Naive thymus-derived CD8-positive, alpha-beta T cell (primary cell): ENCODE measurements at regions not wholly inside any gene's neighbourhood (a gene's known extent, or its start where the extent isn't known, plus 50 kb on each side); places are given as distances from the start of the nearest gene placed in this dataset.

Experiments
- ATAC-seq, 2 donors: fragments of 150-1000 bp; cut with Tn5 transposase in 1 of 2; sonication (Bioruptor Pico), chemical (Tn5 transposase) in 1 of 2; 1 replicate in 1 of 2; 2 replicates in 1 of 2; pipeline ENCODE4 v1.10.0; 2021; ENCODE audit warnings: mild to moderate bottlenecking in 2 of 2, moderate library complexity in 2 of 2
- POLR2A ChIA-PET: fragments of 350-600 bp; sonication (Branson Sonifier 250); formaldehyde crosslinking; loops from one replicate; lab custom pipeline; 2021; ENCODE audit warnings: antibody characterized with exemption; lab: Charles Lee
- DNase-seq, 10 donors: peaks; one replicate each; pipeline versions ENCODE4 v3.0.0 to v3.0.0-alpha.2; 2020 to 2022
- H3K27ac Mint-ChIP-seq, 10 donors: one replicate each; pipeline ENCODE4 v1.8.0; 2020 to 2022; ENCODE audit warnings: mild to moderate bottlenecking in 10 of 10, mixed read lengths in 10 of 10, moderate library complexity in 4 of 10, inconsistent platforms in 1 of 10
- H3K27me3 Mint-ChIP-seq, 5 donors: one replicate each; pipeline ENCODE4 v1.8.0; 2021 to 2022; ENCODE audit warnings: mixed read lengths in 5 of 5
- H3K36me3 Mint-ChIP-seq, 3 donors: one replicate each; pipeline ENCODE4 v1.8.0; 2020 to 2022; ENCODE audit warnings: mixed read lengths in 3 of 3, mild to moderate bottlenecking in 2 of 3, inconsistent platforms in 1 of 3
- H3K4me1 Mint-ChIP-seq, 4 donors: one replicate each; pipeline ENCODE4 v1.8.0; 2021 to 2022; ENCODE audit warnings: mixed read lengths in 4 of 4
- H3K4me3 Mint-ChIP-seq, 10 donors: one replicate each; pipeline ENCODE4 v1.8.0; 2020 to 2022; ENCODE audit warnings: mild to moderate bottlenecking in 10 of 10, mixed read lengths in 10 of 10, moderate library complexity in 6 of 10, inconsistent platforms in 1 of 10
- H3K9me3 Mint-ChIP-seq, 9 donors: one replicate each; pipeline ENCODE4 v1.8.0; 2020 to 2022; ENCODE audit warnings: mixed read lengths in 9 of 9, mild to moderate bottlenecking in 3 of 9, inconsistent platforms in 1 of 9, moderate library complexity in 1 of 9

GRCh38 chr21:37994211-37994610, 78.0 kb upstream of the KCNJ6 start:
- ATAC-seq, result no peak
- POLR2A ChIA-PET, result no interaction called here

GRCh38 chr21:38012672-38013071, 96.4 kb upstream of the KCNJ6 start:
- peaks cover 0 to 6% (median 0%) of the 10 kb centered on the region in 3 donors for H3K36me3 Mint-ChIP-seq
- H3K9me3 Mint-ChIP-seq, result peaks cover 0 to 10% (median 4%) of the 10 kb centered on the region in 9 donors
- H3K27me3 Mint-ChIP-seq, result peaks cover 6 to 16% (median 7%) of the 10 kb centered on the region in 5 donors
- no peak overlapping the region for H3K27ac Mint-ChIP-seq
- H3K4me1 Mint-ChIP-seq, result no peaks in the 10 kb centered on the region
- ATAC-seq (no peak), DNase-seq (no peak)
- POLR2A ChIA-PET, result no interaction called here
- no peak overlapping the region for H3K4me3 Mint-ChIP-seq

More at GRCh38 chr21:37994211-37994610, 78.0 kb upstream of the KCNJ6 start:
- no peak overlapping the region for H3K4me3 Mint-ChIP-seq
- no peak overlapping the region for H3K27ac Mint-ChIP-seq
- H3K36me3 Mint-ChIP-seq, result no peaks in the 10 kb centered on the region
- peaks cover 3 to 41% (median 14%) of the 10 kb centered on the region in 5 donors for H3K27me3 Mint-ChIP-seq
- no peaks in the 10 kb centered on the region for H3K4me1 Mint-ChIP-seq
- no peak for DNase-seq
- H3K9me3 Mint-ChIP-seq, result no peaks in the 10 kb centered on the region

- POLR2A ChIA-PET, result no interaction called here
- no peak for DNase-seq
Observed at GRCh38 chr21:38013741-38014140, 97.5 kb upstream of the KCNJ6 start.

GRCh38 chr21:38014298-38014697, 98.0 kb upstream of the KCNJ6 start:
- ATAC-seq (no peak), DNase-seq (no peak)
- no peaks in the 10 kb centered on the region for H3K4me1 Mint-ChIP-seq
- POLR2A ChIA-PET, result no interaction called here
- H3K27me3 Mint-ChIP-seq, result peaks cover 5 to 13% (median 10%) of the 10 kb centered on the region in 5 donors
- H3K36me3 Mint-ChIP-seq, result peaks cover 0 to 6% (median 0%) of the 10 kb centered on the region in 3 donors
- no peak overlapping the region for H3K27ac Mint-ChIP-seq
- peaks cover 0 to 7% (median 4%) of the 10 kb centered on the region in 9 donors for H3K9me3 Mint-ChIP-seq
- H3K4me3 Mint-ChIP-seq, result no peak overlapping the region

More at GRCh38 chr21:38013741-38014140, 97.5 kb upstream of the KCNJ6 start:
- no peak overlapping the region for H3K4me3 Mint-ChIP-seq
- H3K27me3 Mint-ChIP-seq, result peaks cover 5 to 16% (median 10%) of the 10 kb centered on the region in 5 donors
- ATAC-seq, result no peak
- H3K27ac Mint-ChIP-seq, result no peak overlapping the region
- H3K9me3 Mint-ChIP-seq, result peaks cover 0 to 7% (median 4%) of the 10 kb centered on the region in 9 donors
- no peaks in the 10 kb centered on the region for H3K4me1 Mint-ChIP-seq
- peaks cover 0 to 6% (median 0%) of the 10 kb centered on the region in 3 donors for H3K36me3 Mint-ChIP-seq

- Mint-ChIP-seq H3K36me3 (no peaks in the 10 kb centered on the region), H3K27ac (no peak overlapping the region), H3K27me3 (peaks cover 10 to 28% (median 11%) of the 10 kb centered on the region in 5 donors), H3K9me3 (peaks cover 0 to 7% (median 0%) of the 10 kb centered on the region in 9 donors), H3K4me3 (no peak overlapping the region), H3K4me1 (no peaks in the 10 kb centered on the region)
- POLR2A ChIA-PET, result no interaction called here
- ATAC-seq, result no peak
- no peak for DNase-seq
Observed at GRCh38 chr21:38027901-38028498, 111.7 kb upstream of the KCNJ6 start.

- Mint-ChIP-seq H3K27ac (no peak overlapping the region), H3K27me3 (peaks cover 6 to 21% (median 9%) of the 10 kb centered on the region in 5 donors), H3K4me1 (no peaks in the 10 kb centered on the region), H3K9me3 (peaks cover 0 to under 1% (median 0%) of the 10 kb centered on the region in 9 donors), H3K4me3 (no peak overlapping the region), H3K36me3 (no peaks in the 10 kb centered on the region)
- ATAC-seq, result no peak
- DNase-seq, result no peak
- POLR2A ChIA-PET, result no interaction called here
Observed at GRCh38 chr21:38032082-38032801, 116.0 kb upstream of the KCNJ6 start.

- peaks cover 0 to 1% (median 0%) of the 10 kb centered on the region in 4 donors for H3K4me1 Mint-ChIP-seq
- H3K9me3 Mint-ChIP-seq, result peaks cover 0 to 7% (median 0%) of the 10 kb centered on the region in 9 donors
- H3K36me3 Mint-ChIP-seq, result no peaks in the 10 kb centered on the region
- POLR2A ChIA-PET, result no interaction called here
- ATAC-seq, result no peak
- no peak for DNase-seq
- peaks cover 6 to 34% (median 9%) of the 10 kb centered on the region in 5 donors for H3K27me3 Mint-ChIP-seq
- H3K4me3 Mint-ChIP-seq, result no peak overlapping the region
- no peak overlapping the region for H3K27ac Mint-ChIP-seq
Observed at GRCh38 chr21:38036016-38036415, 119.8 kb upstream of the KCNJ6 start.

- no peaks in the 10 kb centered on the region for H3K36me3 Mint-ChIP-seq
- POLR2A ChIA-PET, result no interaction called here
- no peak overlapping the region for H3K4me3 Mint-ChIP-seq
- no peak overlapping the region for H3K27ac Mint-ChIP-seq
- peaks cover 0 to 1% (median 0%) of the 10 kb centered on the region in 4 donors for H3K4me1 Mint-ChIP-seq
- ATAC-seq (no peak), DNase-seq (no peak)
- H3K27me3 Mint-ChIP-seq, result peaks cover 7 to 34% (median 9%) of the 10 kb centered on the region in 5 donors
- peaks cover 0 to 7% (median 0%) of the 10 kb centered on the region in 9 donors for H3K9me3 Mint-ChIP-seq
Observed at GRCh38 chr21:38037416-38037815, 121.2 kb upstream of the KCNJ6 start.

GRCh38 chr21:38039369-38039768, 123.1 kb upstream of the KCNJ6 start:
- ATAC-seq (no peak), DNase-seq (no peak)
- H3K27me3 Mint-ChIP-seq, result peaks cover 5 to 34% (median 11%) of the 10 kb centered on the region in 5 donors
- peaks cover 0 to 9% (median 0%) of the 10 kb centered on the region in 9 donors for H3K9me3 Mint-ChIP-seq
- H3K36me3 Mint-ChIP-seq, result no peaks in the 10 kb centered on the region
- no peak overlapping the region for H3K27ac Mint-ChIP-seq
- peaks cover 0 to 1% (median 0%) of the 10 kb centered on the region in 4 donors for H3K4me1 Mint-ChIP-seq
- H3K4me3 Mint-ChIP-seq, result no peak overlapping the region
- POLR2A ChIA-PET, result no interaction called here

GRCh38 chr21:38039841-38040240, 123.6 kb upstream of the KCNJ6 start:
- Mint-ChIP-seq H3K9me3 (peaks cover 0 to 9% (median 0%) of the 10 kb centered on the region in 9 donors), H3K4me3 (no peak overlapping the region), H3K36me3 (no peaks in the 10 kb centered on the region), H3K4me1 (peaks cover 0 to 1% (median 0%) of the 10 kb centered on the region in 4 donors), H3K27me3 (peaks cover 5 to 36% (median 11%) of the 10 kb centered on the region in 5 donors), H3K27ac (no peak overlapping the region)
- POLR2A ChIA-PET, result no interaction called here
- ATAC-seq (no peak), DNase-seq (no peak)

- POLR2A ChIA-PET, result no interaction called here
- Mint-ChIP-seq H3K9me3 (peaks cover 0 to 9% (median 0%) of the 10 kb centered on the region in 9 donors), H3K4me1 (peaks cover 0 to 1% (median 0%) of the 10 kb centered on the region in 4 donors)
Observed at GRCh38 chr21:38041493-38041892, 125.2 kb upstream of the KCNJ6 start.

GRCh38 chr21:38042246-38042645, 126.0 kb upstream of the KCNJ6 start:
- POLR2A ChIA-PET, result no interaction called here
- Mint-ChIP-seq H3K4me3 (no peak overlapping the region), H3K4me1 (peaks cover 0 to 1% (median 0%) of the 10 kb centered on the region in 4 donors), H3K36me3 (no peaks in the 10 kb centered on the region), H3K9me3 (peaks cover 0 to 9% (median 0%) of the 10 kb centered on the region in 9 donors), H3K27ac (no peak overlapping the region), H3K27me3 (peaks cover 5 to 31% (median 13%) of the 10 kb centered on the region in 5 donors)
- ATAC-seq (no peak), DNase-seq (no peak)

More at GRCh38 chr21:38041493-38041892, 125.2 kb upstream of the KCNJ6 start:
- Mint-ChIP-seq H3K27me3 (peaks cover 3 to 38% (median 12%) of the 10 kb centered on the region in 5 donors), H3K36me3 (no peaks in the 10 kb centered on the region), H3K4me3 (no peak overlapping the region), H3K27ac (no peak overlapping the region)
- no peak for ATAC-seq
- DNase-seq, result no peak

GRCh38 chr21:38048167-38048566, 131.9 kb upstream of the KCNJ6 start:
- Mint-ChIP-seq H3K9me3 (peaks cover 0 to 9% (median 0%) of the 10 kb centered on the region in 9 donors), H3K27ac (no peak overlapping the region), H3K4me3 (no peak overlapping the region), H3K27me3 (peaks cover 4 to 17% (median 10%) of the 10 kb centered on the region in 5 donors), H3K4me1 (no peaks in the 10 kb centered on the region), H3K36me3 (no peaks in the 10 kb centered on the region)
- POLR2A ChIA-PET, result no interaction called here
- ATAC-seq (no peak), DNase-seq (no peak)
